ENCODE measurements at regions not wholly inside any gene's neighbourhood (a gene's known extent, or its start where the extent isn't known, plus 50 kb on each side); places are given as distances from the start of the nearest gene placed in this dataset.

- TF ChIP-seq CTCF (conservative IDR thresholded peaks at IDR 0.05 in 1 of 2, IDR thresholded peaks at IDR 0.05 in 1 of 2; ENCODE audit: extremely low read depth in 1 of 2, insufficient read depth in 1 of 2, low read depth in 1 of 2, low read length in 2 of 2), result no peak
- no peak for TF ChIP-seq EZH2 (IDR thresholded peaks at IDR 0.05; ENCODE audit: borderline replicate concordance, low read length)
These were observed 414.6 kb downstream of the TDRD3 start for GRCh38 chr13:60811581-60811980.

Data from mammary epithelial cell (primary cell).